HK-2 (cell line): ENCODE measurements at regions not wholly inside any gene's neighbourhood (a gene's known extent, or its start where the extent isn't known, plus 50 kb on each side); places are given as distances from the start of the nearest gene placed in this dataset.
"Not testable (repeated sequence)": the region's sequence is repeated elsewhere in the genome, so short reads cannot be mapped to it uniquely, and the experiment has no call there.

ENCODE experiments used
- DNase-seq: peaks from one replicate; pipeline ENCODE4 v3.0.0-alpha.2; 2018; ENCODE audit not compliant: unreplicated experiment

DNA sequence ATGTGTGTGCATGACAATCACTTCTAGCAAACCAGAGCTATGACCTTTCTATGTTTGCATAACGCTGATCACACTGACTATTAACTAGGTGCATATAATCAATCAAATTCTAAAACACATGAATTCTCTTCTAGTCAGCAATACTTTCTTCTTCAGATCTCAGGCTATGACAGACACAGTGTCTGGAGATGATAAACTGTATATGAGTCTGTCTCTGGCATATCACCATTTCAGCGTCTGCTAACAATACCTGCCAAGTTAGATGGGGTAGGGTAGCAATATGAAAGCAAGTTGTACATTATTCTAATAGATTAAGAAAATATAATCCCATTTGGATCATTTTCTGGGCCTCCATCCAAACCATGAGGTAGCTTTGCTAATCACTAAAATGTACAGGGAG lies 354.2 kb upstream of the EPHA4 start:
- no peak for DNase-seq

DNA sequence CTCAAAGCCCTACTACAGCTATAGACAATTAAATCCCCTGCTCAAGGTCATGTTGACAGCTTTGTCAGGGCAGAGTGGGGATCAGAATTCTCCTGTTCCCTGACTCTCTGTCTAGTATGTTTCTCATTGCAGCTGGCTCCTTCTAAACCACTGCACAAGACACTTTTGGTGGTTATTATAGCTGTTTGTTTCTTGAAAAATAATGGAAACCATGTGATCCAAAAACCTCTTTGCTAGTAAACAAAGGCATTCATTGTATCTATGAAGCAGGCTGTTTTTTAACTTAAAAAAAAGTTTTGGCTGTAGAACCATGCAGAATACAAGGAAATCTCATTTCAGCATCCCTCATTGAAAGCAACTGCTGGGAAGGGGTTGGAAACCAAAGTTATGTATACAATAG lies 352.5 kb upstream of the EPHA4 start:
- no peak for DNase-seq

DNA sequence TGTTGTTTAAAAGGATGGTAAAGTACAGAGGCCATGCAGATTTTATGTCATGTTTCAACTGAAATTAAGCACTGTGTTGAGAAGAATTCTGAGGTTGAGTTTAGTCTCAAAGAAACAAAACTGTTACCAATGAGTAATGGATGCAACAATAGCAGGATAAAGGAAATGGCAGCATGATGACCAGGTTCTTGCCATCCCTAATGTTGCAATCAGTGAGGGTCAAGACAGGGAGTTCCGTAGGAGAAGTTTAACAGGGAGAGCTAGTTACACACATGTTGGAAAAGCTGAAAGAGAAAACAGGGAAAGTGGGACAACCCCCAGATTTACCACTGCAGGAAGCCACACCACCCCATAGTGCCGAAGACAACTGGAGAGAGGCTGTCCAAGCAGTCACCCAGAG lies 343.8 kb upstream of the EPHA4 start:
- no peak for DNase-seq

DNA sequence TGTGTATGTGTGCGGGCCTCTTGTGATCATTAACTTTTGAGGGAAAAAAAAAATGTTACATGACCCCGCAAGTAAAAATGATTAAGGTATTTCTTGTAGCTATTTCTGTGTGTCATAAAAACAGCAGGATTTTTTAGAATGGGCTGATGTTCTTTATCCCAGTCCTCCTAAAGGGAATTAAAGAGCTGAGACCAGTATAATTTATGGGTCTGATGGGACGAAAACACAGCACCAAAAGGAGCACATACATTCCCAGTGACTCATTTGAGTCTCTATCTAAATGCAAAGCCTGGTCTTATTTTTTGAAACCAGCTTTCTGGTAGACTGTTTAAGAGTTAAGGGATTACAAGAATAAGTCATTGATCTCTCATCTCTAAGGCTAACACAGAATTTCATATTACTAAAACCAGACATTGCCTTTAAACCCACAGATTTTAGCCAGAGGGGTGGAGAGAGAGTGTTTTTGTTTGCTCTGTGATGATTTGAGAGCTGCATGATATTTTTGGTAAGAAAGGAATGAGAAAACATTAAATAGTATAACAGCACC lies 342.3 kb upstream of the EPHA4 start:
- no peak for DNase-seq

DNA sequence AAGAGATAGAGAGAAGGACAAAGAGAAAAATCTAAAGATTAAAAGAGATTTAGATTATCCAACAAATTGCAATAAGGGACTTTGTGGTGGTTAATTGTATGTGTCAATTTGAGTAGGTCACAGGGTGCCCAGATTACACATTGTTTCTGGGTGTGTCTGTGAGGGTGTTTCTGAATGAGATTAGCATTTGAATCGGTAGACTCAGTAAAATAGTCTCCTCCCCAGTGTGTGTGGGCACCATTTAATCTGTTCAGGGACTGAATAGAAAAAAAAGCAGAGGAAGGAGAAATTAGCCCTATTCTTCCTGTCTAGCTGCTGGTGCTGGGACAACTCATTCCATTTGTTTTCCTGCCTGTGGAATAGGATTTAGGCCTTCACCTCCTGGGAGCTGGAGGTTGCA lies 339.8 kb upstream of the EPHA4 start:
- DNase-seq, result no peak

DNA sequence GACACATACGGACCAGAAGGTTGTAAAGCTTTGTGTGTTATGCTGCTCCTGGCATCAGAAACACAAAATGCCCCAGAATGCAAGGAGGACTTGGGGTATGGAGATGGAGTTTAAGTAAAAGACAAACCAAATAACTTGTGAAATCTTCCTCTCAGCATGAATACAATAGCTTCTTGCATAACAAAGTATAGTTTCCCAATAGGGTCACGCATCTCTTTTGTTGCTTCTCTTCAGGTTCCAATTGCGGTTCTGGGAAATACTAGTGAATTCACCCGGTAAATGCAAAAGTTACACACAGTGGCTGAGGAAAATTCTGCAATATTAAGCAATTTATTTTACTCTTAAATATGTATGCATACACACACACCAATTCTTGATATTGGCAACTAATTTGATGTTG lies 339.2 kb upstream of the EPHA4 start:
- no peak for DNase-seq

DNA sequence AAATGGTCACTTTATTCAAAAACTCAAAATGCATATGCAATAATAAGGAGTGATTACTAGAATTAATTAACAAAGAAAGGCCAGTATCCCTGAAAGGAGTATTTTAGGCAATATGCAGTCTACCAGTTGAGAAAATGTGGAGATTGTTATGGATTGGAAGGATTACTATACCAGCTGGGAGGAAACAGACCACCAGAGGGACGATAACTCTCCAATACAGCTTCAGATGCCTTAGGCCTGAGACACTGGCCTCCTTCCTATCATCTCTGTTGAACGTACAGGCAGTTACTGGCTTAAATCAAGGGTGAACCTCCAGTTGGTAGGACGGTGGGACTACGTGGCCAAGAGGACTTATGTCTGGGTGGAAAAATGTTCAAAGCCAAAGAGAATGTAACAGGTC lies 336.4 kb upstream of the EPHA4 start:
- DNase-seq, result no peak

DNA sequence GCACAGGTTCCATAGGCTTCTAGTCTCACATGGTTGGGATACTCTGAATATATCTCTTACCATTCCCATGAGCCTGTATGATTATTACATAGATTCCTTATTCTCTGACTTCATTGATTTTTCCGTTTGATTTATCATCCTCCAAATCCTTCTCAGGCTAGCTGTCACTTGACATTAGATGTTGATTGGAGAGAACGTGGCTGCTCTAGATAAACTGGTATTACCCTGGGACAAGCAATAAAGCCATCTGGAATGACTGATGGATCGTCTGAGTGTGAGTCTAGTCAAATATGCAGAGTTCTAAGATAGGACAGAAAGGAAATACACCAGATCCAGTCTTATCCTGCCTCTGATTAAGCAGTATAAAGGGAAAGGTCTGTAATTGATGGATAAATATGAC lies 325.6 kb upstream of the EPHA4 start:
- no peak for DNase-seq

DNA sequence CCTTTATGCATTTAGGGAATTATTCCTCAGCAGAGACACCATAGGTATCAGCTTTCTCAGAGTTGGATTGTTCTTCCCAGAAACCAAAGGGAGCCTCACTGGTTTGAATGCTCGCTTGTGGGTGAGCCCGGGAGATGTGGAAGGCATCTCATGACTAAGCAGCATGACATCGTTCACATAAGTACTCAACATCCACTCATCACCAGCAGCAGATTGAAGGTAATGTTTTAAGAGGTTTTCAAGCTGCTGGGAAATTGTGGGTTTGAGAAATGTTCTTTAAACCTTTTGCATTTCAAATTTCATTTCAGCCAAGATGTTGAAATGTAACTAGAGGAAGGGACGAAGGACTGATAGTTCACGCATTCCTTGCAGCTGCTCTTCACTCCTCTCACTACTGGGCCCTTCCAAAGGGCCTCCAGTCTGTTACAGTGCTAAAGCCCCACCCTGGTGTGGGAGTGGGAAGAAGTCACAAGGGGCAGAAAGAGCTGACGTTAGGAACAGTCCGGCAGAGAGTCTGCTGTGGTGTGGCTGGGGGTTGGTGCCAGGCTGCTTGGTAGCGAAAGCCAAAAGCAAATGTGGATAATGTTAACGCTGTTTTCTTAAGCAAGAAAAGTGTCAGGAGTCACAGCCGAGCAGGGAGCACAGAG lies 324.5 kb upstream of the EPHA4 start:
- peak; percentile 16 for DNase-seq

DNA sequence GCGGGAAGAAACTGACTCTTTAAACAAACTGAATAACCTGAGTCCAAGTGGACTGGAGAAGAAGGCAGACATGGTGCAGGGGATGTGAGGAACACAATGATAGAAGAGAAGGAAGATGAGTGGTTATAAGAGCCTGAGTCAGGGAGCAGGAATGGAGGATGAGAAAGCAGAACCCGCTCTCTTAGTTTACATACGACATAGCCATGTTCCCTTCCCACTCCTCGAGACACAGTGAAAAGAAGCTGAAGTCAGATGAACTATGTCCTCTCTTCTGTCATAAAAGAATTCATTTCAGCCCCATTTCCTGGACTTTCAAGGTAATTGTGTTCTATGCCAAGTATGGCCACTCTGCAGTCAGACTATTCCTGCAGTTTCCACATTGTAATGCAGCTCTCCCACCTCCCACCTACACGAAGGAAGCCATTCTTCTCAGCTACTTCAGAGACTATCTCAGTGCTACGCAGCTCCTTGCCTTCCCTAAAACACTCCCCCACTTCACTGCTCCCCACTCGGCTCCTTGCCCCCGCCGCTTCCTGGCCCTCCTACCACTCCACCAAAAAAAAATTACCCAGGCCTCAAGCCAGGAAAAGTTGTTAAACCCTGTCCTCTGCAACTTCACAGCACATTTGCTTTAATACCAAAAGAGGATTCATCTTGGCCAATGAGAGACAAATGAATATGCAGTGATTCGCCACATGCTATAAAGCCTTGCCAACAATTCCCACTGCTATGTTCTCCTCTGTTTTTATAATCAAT lies 323.4 kb upstream of the EPHA4 start:
- DNase-seq, result no peak

DNA sequence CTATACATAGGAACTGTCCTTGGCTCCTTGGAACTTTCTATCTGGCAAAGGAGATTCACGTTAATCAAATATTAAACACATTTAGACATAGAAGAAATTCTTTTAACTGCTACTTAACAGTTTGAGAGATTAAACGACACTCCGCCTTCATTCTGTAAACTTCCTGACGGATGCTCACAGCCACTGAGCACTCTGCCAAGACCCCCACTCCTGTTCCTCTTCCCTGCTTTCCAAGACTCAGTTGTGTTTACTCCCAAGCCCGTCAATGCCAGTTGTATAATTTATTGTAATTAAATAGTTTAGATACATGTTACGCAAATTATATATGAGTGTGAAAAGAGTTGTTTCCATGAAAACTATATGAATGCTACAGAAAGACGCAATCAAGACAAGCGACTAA lies 321.4 kb upstream of the EPHA4 start:
- no peak for DNase-seq

DNA sequence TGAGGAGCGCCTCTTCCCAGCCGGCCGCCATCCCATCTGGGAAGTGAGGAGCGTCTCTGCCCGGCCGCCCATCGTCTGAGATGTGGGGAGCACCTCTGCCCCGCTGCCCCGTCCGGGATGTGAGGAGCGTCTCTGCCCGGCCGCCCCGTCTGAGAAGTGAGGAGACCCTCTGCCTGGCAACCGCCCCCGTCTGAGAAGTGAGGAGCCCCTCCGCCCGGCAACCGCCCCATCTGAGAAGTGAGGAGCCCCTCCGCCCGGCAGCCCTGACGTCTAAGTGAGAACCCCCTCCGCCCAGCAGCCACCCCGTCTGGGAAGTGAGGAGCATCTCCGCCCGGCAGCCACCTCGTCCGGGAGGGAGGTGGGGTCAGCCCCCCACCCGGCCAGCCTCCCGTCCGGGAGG lies 319.9 kb upstream of the EPHA4 start:
- DNase-seq, result not testable (repeated sequence)

DNA sequence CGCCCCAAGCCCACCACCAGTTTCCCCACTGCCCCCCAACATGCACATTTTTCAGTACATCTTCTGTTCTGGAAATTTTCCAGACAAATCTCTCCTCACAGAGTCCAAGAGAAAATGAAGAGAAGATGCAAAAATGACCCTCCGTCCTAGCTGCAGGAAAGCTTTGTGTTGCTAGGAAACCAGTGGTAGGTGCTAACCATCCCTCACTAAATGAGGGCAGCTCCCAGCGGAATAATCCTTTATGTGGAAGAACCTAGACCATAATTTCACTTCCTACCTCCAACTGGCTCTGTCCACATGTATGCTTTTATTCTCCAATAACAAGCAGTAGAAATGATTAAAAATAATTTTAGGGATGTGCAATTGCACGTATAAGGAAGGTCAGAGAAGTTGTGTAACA lies 311.9 kb upstream of the EPHA4 start:
- no peak for DNase-seq

DNA sequence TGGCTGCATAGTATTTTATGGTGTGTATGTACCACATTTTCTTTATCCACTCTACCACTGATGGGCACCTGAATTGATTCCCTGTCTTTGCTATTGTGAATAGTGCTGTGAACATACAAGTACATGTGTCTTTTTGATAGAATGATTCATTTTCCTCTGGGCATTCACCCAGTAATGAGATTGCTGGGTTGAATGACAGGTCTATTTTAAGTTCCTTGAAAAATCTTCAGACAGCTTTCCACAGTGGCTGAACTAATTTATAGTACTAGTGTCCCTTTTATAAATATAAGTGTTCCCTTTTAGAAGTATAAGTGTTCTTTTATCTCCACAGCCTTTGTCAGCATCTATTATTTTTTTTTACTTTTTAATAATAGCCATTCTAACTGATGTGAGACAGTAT lies 303.9 kb upstream of the EPHA4 start:
- no peak for DNase-seq

DNA sequence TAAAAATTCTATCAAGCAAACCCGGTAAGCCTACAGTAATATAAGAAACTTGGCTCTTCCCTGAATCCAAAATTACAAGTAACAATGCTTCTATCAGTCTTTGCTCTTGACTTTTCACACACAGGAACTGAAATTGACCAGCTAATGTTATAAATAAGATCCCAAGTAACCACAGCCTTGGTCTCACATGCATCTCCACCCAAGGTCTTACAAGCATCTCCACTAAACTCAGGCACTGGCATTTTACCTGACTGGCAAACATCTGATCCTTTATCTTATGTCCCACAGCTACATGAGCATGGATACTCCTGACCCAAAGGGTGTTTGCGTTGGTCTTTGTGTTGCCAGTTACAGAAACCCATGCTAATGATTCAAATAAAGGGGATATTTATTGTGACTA lies 302.3 kb upstream of the EPHA4 start:
- DNase-seq, result no peak

DNA sequence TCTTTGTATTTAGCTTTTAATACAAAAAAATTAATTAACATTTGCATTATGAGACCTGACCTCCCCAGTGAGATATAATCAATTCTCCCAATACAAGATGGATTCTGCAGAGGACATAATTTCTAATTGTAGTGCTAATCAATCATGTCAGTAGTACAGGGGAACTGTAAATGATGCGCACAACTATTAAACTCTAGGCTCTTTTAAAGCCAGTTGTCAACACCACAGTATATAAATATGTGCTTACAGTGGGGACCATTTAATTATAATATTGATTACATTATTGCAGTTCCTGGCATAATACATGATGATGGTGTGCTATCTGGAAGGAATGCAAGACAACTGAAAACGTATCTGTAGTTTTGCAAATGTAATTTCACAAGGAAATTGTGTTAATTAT lies 285.6 kb upstream of the EPHA4 start:
- no peak for DNase-seq

DNA sequence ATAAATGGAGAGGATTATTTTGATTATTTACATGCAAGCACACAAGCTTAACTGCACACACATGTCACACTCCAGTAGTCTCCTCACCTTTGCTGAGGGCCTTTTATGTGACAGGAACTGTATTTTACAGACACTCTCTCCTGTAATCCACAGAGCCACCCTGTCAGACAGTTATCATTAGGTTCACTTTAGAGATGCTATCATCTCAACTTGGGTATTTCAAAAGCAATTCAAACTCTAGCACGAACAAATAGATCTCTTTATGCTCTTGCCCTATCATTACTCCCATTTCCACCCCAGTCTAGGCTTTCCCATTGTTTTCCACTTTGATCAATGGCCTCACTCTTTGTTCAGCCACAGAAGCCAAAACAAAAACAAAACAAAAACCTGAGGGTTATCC lies 281.2 kb upstream of the EPHA4 start:
- no peak for DNase-seq

DNA sequence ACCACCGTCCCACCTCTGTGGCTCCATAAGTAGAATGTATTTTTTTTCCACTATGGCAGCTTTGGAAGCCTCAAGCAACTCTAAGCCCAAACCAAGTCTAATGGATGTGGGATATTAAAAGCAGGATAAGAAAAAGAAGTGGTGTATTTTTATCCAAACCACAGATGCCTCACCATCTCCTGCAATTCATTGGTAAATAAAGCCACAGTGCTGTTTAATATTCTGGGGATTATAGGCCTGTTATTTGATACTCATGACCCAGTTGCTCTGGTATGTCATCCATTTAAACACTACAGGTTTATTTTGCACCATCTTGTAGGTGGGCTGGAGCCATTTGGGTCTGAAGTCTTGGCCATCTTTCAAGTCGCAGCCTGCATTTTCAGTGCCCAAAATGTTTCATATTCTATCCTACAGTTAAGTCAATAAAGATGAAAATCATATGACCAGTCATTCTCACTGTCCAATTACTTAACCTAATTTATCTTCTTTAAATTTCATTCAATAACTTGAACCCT lies 279.5 kb upstream of the EPHA4 start:
- no peak for DNase-seq

DNA sequence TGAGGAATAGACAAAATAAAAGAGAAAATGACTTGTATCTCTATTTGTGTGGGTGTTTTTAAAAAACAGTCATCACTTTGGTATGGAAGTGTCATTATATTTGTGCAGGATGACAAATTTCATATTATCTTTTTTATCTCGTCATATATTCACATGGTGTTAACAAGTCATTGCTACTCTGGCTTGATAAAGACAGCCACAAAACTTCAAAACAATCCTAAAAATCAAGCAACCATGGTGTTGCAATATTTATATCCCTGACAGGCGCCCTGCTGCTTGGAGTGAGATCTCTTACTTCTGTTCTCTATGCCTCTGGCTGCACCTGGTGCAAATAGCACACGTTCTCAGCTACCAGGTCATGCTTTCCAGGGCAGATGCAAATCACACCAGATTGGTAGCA lies 278.0 kb upstream of the EPHA4 start:
- DNase-seq, result no peak

DNA sequence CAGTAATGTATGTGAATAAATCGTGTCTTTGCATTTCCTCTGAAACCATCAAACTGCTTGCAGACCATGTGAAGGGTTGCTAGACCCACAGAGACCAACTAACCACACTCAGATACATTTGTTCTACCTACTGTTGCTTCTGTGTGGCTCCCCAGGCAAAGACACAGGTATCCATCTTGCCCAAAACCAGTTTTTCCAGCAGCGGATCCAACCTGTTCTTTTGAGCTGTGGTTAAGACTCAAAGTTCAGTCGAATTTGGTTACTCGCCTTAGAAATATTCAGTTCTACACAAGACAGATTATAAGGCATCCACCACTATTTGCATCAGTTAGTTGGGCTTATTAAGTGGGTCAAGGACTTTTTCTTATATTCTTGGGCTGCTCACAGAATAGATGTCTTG lies 276.2 kb upstream of the EPHA4 start:
- no peak for DNase-seq

DNA sequence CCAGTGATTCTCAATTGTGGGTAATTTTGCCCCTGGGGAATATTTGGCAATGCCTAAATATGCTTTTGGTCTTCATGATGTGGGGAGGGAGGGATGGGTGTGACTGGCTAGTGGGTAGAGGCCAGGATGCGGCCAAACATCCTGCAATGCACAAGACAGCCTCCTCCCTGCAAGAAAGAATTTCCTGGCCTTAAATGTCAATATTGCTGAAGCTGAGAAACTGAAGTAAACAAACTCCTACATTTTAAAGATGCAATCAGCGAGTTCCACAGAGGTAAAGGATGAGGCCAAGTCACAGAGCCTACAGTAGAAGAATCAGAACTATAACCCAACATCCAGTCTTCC lies 272.9 kb upstream of the EPHA4 start:
- DNase-seq, result no peak

DNA sequence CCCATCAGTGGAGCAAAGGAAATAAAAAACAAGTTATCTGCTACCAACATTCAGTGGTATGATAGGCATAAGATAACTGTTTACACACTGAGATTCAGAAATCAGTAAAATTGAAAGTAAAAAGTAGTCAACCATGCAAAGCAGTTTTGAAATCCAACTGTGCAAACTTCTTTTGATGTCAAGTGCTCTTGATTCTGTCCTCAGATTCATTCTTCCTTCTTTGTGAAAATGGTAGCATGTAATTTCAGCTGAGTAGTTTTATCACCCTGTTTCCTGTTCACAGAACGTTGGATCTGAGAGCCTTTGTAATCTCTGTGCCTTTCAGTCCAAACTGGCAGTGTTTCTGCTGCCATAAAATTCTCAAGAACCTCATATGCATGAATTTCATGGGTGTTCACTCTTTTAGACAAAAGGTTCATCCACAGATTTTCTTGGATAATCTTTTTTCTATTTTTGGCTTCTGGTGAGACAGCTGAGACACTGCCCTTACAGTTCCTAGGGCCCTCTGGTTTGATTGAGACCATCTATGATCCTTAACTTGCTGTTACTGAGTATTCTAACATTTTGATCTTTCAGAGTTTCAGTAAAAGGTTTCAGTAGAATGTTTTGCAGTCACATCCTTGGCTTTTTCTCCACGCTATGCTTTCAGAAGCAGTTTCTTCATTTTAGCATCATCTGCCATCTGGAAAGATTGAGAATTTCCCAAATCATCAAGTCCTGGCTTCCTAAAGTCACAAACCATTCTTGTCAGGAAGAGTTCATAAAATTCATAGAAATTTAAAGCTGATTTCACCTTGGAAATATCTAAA lies 272.3 kb upstream of the EPHA4 start:
- DNase-seq, result no peak

DNA sequence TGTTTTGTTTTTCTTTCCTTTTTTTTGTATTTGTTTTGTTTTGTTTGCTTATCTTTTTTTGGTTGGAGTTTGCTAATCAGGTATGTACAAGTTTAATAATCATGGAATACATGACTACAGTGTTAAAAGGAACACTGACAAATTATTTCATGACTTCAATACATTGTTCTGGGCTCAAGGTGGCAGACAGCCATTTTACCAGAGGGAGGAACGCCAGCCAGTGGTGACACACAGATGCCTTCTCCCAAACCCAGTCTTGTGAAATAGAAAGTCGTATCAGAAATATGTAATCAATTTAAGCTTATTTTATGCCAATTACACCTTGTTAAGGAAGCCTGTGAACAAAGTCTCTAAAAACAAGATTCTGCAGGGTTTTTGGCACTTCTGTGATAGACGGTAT lies 264.0 kb upstream of the EPHA4 start:
- no peak for DNase-seq
